IMR-90 (cell line): ENCODE measurements at regions not wholly inside any gene's neighbourhood (a gene's known extent, or its start where the extent isn't known, plus 50 kb on each side); places are given as distances from the start of the nearest gene placed in this dataset.

Experiments used
- ATAC-seq: fragments of 200-7000 bp; cut with Tn5 transposase; 2 replicates; pipeline ENCODE4 v1.9.1; 2020; ENCODE audit warnings: low read depth, mild to moderate bottlenecking, moderate library complexity
- BruUV-seq: library from RNA; stranded (reverse); fragments of 400-500 nt; replicated peaks from 2 replicates; lab custom pipeline; 2021; lab: Mats Ljungman, UMichigan
- CTCF ChIA-PET: fragments of 300-600 bp; formaldehyde crosslinking; extraction: SDS; loops from one replicate; lab custom pipeline; 2021; ENCODE audit warnings: antibody characterized with exemption; lab: Yijun Ruan, JAX
- POLR2A ChIA-PET: fragments of 300-600 bp; sonication (Branson Sonifier 250); formaldehyde crosslinking; loops from one replicate; lab custom pipeline; 2022; ENCODE audit warnings: antibody characterized with exemption; ENCODE audit not compliant: unreplicated experiment; lab: Charles Lee
- DNase-seq: peaks from one replicate; pipeline ENCODE4 v3.0.0; 2013
- H2AFZ ChIP-seq: replicated peaks from 2 replicates; pipeline ENCODE3; 2013; ENCODE audit warnings: low read length, mild to moderate bottlenecking; ENCODE audit not compliant: poor library complexity
- H2AK5ac ChIP-seq: 2 replicates; pipeline ENCODE4 v1.6.1; 2013; ENCODE audit warnings: low read depth, low read length, inconsistent platforms
- H2AK9ac ChIP-seq: replicated peaks from 2 replicates; pipeline ENCODE3; 2013; ENCODE audit warnings: mild to moderate bottlenecking, low read depth, low read length, moderate library complexity; ENCODE audit not compliant: poor library complexity
- H2BK120ac ChIP-seq: 2 replicates; pipeline ENCODE4 v1.6.1; 2013; ENCODE audit warnings: low read depth, low read length, inconsistent platforms
- H2BK15ac ChIP-seq: 3 replicates; pipeline ENCODE4 v1.6.1; 2013; ENCODE audit warnings: low read depth, low read length, inconsistent platforms
- H2BK20ac ChIP-seq: 2 replicates; pipeline ENCODE4 v1.6.1; 2013; ENCODE audit warnings: low read depth, mild to moderate bottlenecking, inconsistent platforms, low read length, moderate library complexity
- H2BK5ac ChIP-seq: 2 replicates; pipeline ENCODE4 v1.6.1; 2013; ENCODE audit warnings: mild to moderate bottlenecking, low read depth, low read length, inconsistent platforms; ENCODE audit not compliant: poor library complexity, severe bottlenecking
- H3K14ac ChIP-seq: replicated peaks from 2 replicates; pipeline ENCODE4 v1.6.1; 2013; ENCODE audit warnings: low read depth, low read length, inconsistent platforms
- H3K18ac ChIP-seq: 2 replicates; pipeline ENCODE4 v1.6.1; 2013; ENCODE audit warnings: low read depth, low read length, control low read depth
- H3K23ac ChIP-seq: 2 replicates; pipeline ENCODE4 v1.6.1; 2013; ENCODE audit warnings: low read depth, low read length, inconsistent platforms
- H3K27ac ChIP-seq: 2 replicates; pipeline ENCODE4 v1.5.1; 2013; ENCODE audit warnings: mild to moderate bottlenecking, control low read depth, low read length; ENCODE audit not compliant: insufficient read depth
- H3K27me3 ChIP-seq: 2 replicates; pipeline ENCODE4 v1.6.1; 2013; ENCODE audit warnings: low read length; ENCODE audit not compliant: control insufficient read depth, insufficient read depth
- H3K36me3 ChIP-seq: 2 replicates; pipeline ENCODE4 v1.6.1; 2013; ENCODE audit warnings: low read length, mixed read lengths; ENCODE audit not compliant: control insufficient read depth, insufficient read depth
- H3K4ac ChIP-seq: 2 replicates; pipeline ENCODE4 v1.6.1; 2013; ENCODE audit warnings: low read depth, low read length, inconsistent platforms
- H3K4me1 ChIP-seq: 2 replicates; pipeline ENCODE4 v1.6.1; 2013; ENCODE audit warnings: low read length, mixed read lengths; ENCODE audit not compliant: control insufficient read depth, insufficient read depth
- H3K4me2 ChIP-seq: 2 replicates; pipeline ENCODE4 v1.6.1; 2013; ENCODE audit warnings: low read depth, mild to moderate bottlenecking, control low read depth, low read length, moderate library complexity
- H3K4me3 ChIP-seq: 2 replicates; pipeline ENCODE4 v1.5.1; 2013; ENCODE audit warnings: low read depth, mild to moderate bottlenecking, control low read depth, low read length, moderate library complexity; ENCODE audit not compliant: insufficient read depth
- H3K56ac ChIP-seq: 2 replicates; pipeline ENCODE4 v1.6.1; 2013; ENCODE audit warnings: low read length, inconsistent platforms; ENCODE audit not compliant: insufficient read depth; ENCODE audit errors: extremely low read depth
- H3K79me1 ChIP-seq, 2 experiments: 2 replicates each; pipeline ENCODE4 v1.6.1; 2013; ENCODE audit warnings: low read length in 2 of 2, inconsistent platforms in 1 of 2, low read depth in 1 of 2
- H3K9ac ChIP-seq: 2 replicates; pipeline ENCODE4 v1.6.1; 2013; ENCODE audit warnings: low read depth, low read length, control low read depth
- H3K9me1 ChIP-seq: 2 replicates; pipeline ENCODE4 v1.6.1; 2013; ENCODE audit warnings: low read length, inconsistent platforms; ENCODE audit not compliant: insufficient read depth
- H3K9me3 ChIP-seq: 2 replicates; pipeline ENCODE4 v1.6.1; 2013; ENCODE audit warnings: low read length; ENCODE audit not compliant: control insufficient read depth, insufficient read depth
- H4K20me1 ChIP-seq: 2 replicates; pipeline ENCODE4 v1.6.1; 2013; ENCODE audit warnings: low read length, inconsistent platforms; ENCODE audit not compliant: insufficient read depth
- H4K5ac ChIP-seq: 2 replicates; pipeline ENCODE4 v1.6.1; 2013; ENCODE audit warnings: mild to moderate bottlenecking, low read depth, low read length, control low read depth
- H4K8ac ChIP-seq, 2 experiments: 2 replicates each; pipeline ENCODE4 v1.6.1; 2013; ENCODE audit warnings: low read depth in 2 of 2, low read length in 2 of 2, control low read depth in 1 of 2, inconsistent platforms in 1 of 2
- H4K91ac ChIP-seq: 2 replicates; pipeline ENCODE4 v1.6.1; 2013; ENCODE audit warnings: low read depth, low read length, inconsistent platforms; ENCODE audit not compliant: insufficient read depth
- BHLHE40 ChIP-seq: fragments of 150-350 bp; IDR thresholded peaks from 2 replicates; pipeline ENCODE4 v1.6.1; 2016; ENCODE audit warnings: mild to moderate bottlenecking, low read depth, low read length
- MXI1 ChIP-seq: IDR thresholded peaks from 2 replicates; pipeline ENCODE4 v1.6.1; 2012; ENCODE audit warnings: low read depth, mild to moderate bottlenecking, low read length, moderate library complexity, borderline replicate concordance
- WGBS, 2 experiments: methylation state at CpG; one replicate each; pipeline versions ENCODE4 v1.1.5 to v1.1.7; 2013; ENCODE audit warnings: missing lambda C conversion rate in 2 of 2; ENCODE audit not compliant: insufficient read length in 1 of 2; ENCODE audit errors: extremely low coverage in 2 of 2; 5-methylcytosine and 5-hydroxymethylcytosine counted together
- dilution Hi-C: fragments of 300-500 bp; cut with HindIII; formaldehyde crosslinking; loops from one replicate; pipeline ENCODE4 v1.14.3; 2018; ENCODE audit warnings: low sequenced_read_pairs; ENCODE audit not compliant: unreplicated experiment
- in situ Hi-C: fragments of 300-500 bp; cut with MboI; formaldehyde crosslinking; loops from 3 replicates; pipeline ENCODE4 v1.14.3; 2019; ENCODE audit warnings: low sequenced_read_pairs, inconsistent platforms, mixed read lengths
- intact Hi-C: fragments of 100-400 bp; cut with micrococcal nuclease; formaldehyde crosslinking; loops from 2 replicates; pipeline ENCODE4 v1.10.0; 2022

DNA sequence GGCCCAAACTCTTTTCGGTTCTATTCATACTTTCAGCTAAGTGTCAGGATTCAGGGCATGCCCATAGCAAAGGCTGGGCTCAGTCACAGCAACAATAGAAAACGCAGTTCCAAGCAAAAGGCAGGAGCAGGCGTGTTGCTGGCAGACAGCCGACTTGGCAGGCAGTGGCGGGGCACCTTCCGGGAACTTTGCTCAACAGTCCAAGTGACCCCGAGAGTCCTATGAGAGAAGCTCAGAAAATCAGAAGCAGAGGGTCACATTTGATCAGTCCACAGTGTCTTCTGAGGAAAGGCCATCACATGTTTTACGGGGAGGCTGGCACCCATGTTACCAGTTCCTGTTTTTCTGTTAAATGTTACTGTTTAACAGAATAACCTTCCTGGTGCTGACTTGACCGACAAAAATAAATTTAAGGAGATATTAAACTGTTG is 115.0 kb downstream of the DACT1 start:
- Histone ChIP-seq H3K14ac (no peak overlapping the region), H3K23ac (no peak overlapping the region), H3K27ac (no peak overlapping the region), H2AFZ (no peak overlapping the region), H4K5ac (no peak overlapping the region), H4K20me1 (no peaks in the 10 kb centered on the region), H3K18ac (no peak overlapping the region), H3K9me1 (no peaks in the 10 kb centered on the region), H3K27me3 (peaks cover 3% of the 10 kb centered on the region; the same call in 1 of the 2 replicates), H3K56ac (no peak overlapping the region), H2AK9ac (no peak overlapping the region), H3K4me2 (no peak overlapping the region), H2BK5ac (no peak overlapping the region), H2BK20ac (no peak overlapping the region), H3K4me3 (no peak overlapping the region), H3K4me1 (peaks cover 6% of the 10 kb centered on the region), H3K79me1 (no peaks in the 10 kb centered on the region), H2BK120ac (no peak overlapping the region), H3K9me3 (no peaks in the 10 kb centered on the region), H2BK15ac (no peak overlapping the region; the same call in 2 of the 3 replicates), H3K4ac (no peak overlapping the region), H3K9ac (no peak overlapping the region), H3K36me3 (no peaks in the 10 kb centered on the region), H2AK5ac (no peak overlapping the region), H4K8ac (no peak overlapping the region), H4K91ac (no peak overlapping the region)
- intact Hi-C loops, result no loop called here
- POLR2A ChIA-PET, result no interaction called here
- DNase-seq (no peak), ATAC-seq (no peak)
- BruUV-seq, result no TSS peak
- dilution Hi-C loops, result no loop called here
- TF ChIP-seq MXI1, result no peak
- no peak for TF ChIP-seq BHLHE40
- CTCF ChIA-PET, result no interaction called here
- in situ Hi-C loops, result no loop called here
- 55% methylated on average over 5 of the region's 9 CpGs; no CpG with 5 or more reads in 1 of the 2 experiments for WGBS, 2 experiments
